ENCODE measurements at regions not wholly inside any gene's neighbourhood (a gene's known extent, or its start where the extent isn't known, plus 50 kb on each side); places are given as distances from the start of the nearest gene placed in this dataset.

DNA sequence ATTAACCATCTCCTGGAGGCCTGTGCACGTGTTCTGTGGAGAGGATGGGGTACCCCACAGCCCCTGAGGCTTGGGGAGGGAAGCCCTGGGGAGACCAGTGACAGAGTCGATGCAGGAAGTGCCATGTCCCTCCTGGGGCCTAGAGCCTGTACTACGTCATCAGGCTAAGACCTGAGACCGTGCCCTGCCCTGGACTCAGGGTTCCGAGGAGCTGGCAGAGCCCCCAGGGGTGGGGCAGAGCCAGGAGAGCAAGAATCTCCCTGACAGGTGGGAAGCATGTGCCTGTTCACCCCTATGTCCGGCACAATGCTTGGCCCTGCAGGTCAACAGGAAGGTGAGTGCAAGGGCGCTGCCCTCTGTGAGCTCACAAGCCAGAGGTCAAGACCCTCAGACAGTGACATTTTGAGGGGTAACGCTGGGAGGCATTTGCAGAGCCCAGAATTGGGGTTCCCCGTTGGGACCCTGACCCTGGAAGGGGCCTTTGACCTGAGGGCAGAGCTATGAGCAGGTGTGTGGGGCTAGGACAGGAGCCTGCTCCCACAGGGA lies 781.6 kb downstream of the BRD1 start:
- H3K79me1 ChIP-seq (ENCODE audit: low read depth in 1 of 2, low read length in 2 of 2), result no peaks in the 10 kb centered on the region
- H4K91ac ChIP-seq (ENCODE audit: insufficient read depth, low read depth, low read length), result no peak overlapping the region
- no peak overlapping the region for H2AK9ac ChIP-seq (replicated peaks; ENCODE audit: low read depth, low read length, poor library complexity)
- H3K27me3 ChIP-seq (ENCODE audit: control insufficient read depth, insufficient read depth, low read length), result no peaks in the 10 kb centered on the region
- H3K4me3 ChIP-seq (ENCODE audit: insufficient read depth, low read depth, low read length), result no peak overlapping the region
- H3K36me3 ChIP-seq (ENCODE audit: control insufficient read depth, insufficient read depth, low read length), result no peaks in the 10 kb centered on the region
- H4K5ac ChIP-seq (ENCODE audit: low read depth, low read length), result no peak overlapping the region
- DNase-seq (no peak), ATAC-seq (ENCODE audit: low read depth) (no peak)
- ChIA-PET POLR2A (ENCODE audit: unreplicated experiment) (no interaction called here), CTCF (no interaction called here)
- H2BK5ac ChIP-seq (ENCODE audit: low read depth, low read length, poor library complexity, severe bottlenecking), result no peak overlapping the region
- no peak overlapping the region for H2AK5ac ChIP-seq (ENCODE audit: low read depth, low read length)
- H3K56ac ChIP-seq (ENCODE audit: extremely low read depth, insufficient read depth, low read length), result no peak overlapping the region
- BruUV-seq (replicated peaks), result no TSS peak
- no peaks in the 10 kb centered on the region for H3K4me1 ChIP-seq (ENCODE audit: control insufficient read depth, insufficient read depth, low read length)
- no peak overlapping the region for H3K4me2 ChIP-seq (ENCODE audit: low read depth, low read length)
- dilution Hi-C loops (cut with HindIII; ENCODE audit: low sequenced_read_pairs, unreplicated experiment), result no loop called here
- no peak overlapping the region for H3K27ac ChIP-seq (ENCODE audit: insufficient read depth, low read length)
- H3K14ac ChIP-seq (replicated peaks; ENCODE audit: low read depth, low read length), result no peak overlapping the region
- no peak overlapping the region for H2BK15ac ChIP-seq (ENCODE audit: low read depth, low read length)
- no peak overlapping the region for H2BK20ac ChIP-seq (ENCODE audit: low read depth, low read length)
- peaks cover 59% of the 10 kb centered on the region for H3K9me3 ChIP-seq (ENCODE audit: control insufficient read depth, insufficient read depth, low read length)
- H2AFZ ChIP-seq (replicated peaks; ENCODE audit: low read length, poor library complexity), result no peak overlapping the region
- no peak overlapping the region for H3K9ac ChIP-seq (ENCODE audit: low read depth, low read length)
- no peaks in the 10 kb centered on the region for H3K9me1 ChIP-seq (ENCODE audit: insufficient read depth, low read length)
- H3K4ac ChIP-seq (ENCODE audit: low read depth, low read length), result no peak overlapping the region
- no peaks in the 10 kb centered on the region for H4K20me1 ChIP-seq (ENCODE audit: insufficient read depth, low read length)
- H4K8ac ChIP-seq (ENCODE audit: low read depth in 2 of 2, low read length in 2 of 2), result no peak overlapping the region
- TF ChIP-seq CHD1 (IDR thresholded peaks at IDR 0.05; ENCODE audit: low read depth, low read length) (no peak), NFE2L2 (IDR thresholded peaks at IDR 0.05; ENCODE audit: low read depth, low read length) (no peak)
- H3K18ac ChIP-seq (ENCODE audit: low read depth, low read length), result no peak overlapping the region
- 36% methylated on average over 3 of the region's 9 CpGs; no CpG with 5 or more reads in 1 of the 2 experiments for WGBS, 2 experiments (ENCODE audit: extremely low coverage in 2 of 2, insufficient read length in 1 of 2)
- in situ Hi-C loops (cut with MboI; ENCODE audit: low sequenced_read_pairs), result no loop called here
- no peak overlapping the region for H3K23ac ChIP-seq (ENCODE audit: low read depth, low read length)
- no peak overlapping the region for H2BK120ac ChIP-seq (ENCODE audit: low read depth, low read length)
- intact Hi-C loops (cut with micrococcal nuclease), result no loop called here

Measured in IMR-90 (cell line).